ENCODE measurements at regions not wholly inside any gene's neighbourhood (a gene's known extent, or its start where the extent isn't known, plus 50 kb on each side); places are given as distances from the start of the nearest gene placed in this dataset.
"Not testable (repeated sequence)": the region's sequence is repeated elsewhere in the genome, so short reads cannot be mapped to it uniquely, and the experiment has no call there.

DNA sequence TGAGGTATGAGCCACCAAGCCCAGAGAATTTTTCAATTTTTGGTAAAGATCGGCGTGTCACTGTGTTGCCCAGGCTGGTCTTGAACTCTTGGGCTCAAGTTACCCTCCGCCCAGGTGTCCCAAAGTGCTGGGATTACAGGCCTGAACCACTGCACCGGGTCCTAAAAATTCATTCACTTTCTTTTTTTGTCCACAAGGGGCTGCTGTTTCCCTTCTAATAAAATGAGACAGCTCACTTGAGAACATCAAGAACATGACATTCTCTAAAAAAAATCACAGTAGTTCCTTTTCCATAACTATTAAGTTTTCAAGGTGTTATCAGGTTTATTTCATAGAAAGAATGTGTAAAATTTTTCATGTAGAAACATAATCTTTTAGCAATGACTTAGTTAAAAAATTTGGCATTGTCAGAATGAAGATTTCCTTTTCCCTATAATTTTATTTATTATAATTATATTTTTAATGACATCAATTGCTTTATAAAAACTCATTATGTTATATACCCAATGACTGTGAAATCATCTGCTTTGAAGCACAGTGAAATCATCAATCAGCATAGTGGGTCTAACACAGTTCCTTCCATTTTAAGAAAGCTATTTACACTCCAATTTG lies 1723.8 kb upstream of the DEFB115 start:
- DNase-seq (ENCODE audit: low read depth in 3 of 3) = not testable (repeated sequence)

DNA sequence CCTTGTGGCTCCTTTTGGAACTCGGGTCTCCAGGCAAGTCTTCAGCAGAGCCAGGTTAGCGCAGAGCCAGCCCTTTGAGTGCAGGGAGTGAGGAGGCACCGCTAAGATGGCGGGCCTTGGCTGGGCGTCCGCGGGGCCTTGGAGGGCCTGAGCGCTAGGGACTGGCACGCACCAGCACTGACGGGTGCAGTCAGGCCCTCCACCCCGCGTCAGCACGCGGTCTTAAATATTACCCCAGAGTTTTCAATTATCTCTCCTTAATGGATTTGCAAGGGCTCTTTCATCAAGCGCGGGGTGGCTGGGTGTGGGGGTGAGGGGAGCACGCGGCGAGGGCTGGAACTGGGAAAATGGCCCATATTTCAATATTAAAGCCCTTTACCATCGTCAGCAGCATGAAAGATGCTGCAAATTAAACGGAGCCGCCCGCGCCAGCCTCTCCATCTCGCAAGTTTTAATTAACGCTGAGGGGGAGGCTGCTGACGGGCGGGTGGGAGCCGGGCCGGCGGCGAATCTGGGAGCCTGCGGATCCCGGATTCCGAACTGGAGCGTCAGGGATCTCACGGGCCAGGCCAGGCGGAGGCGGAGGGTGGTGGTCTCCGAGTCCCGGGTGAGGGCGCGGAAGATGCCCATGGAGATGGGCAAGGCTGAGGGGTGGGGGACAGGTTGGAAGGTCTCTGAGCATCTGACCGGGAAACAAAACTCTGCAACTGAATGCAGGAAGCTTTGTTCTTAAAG lies 1690.4 kb upstream of the DEFB115 start:
- DNase-seq (ENCODE audit: low read depth in 3 of 3) = not testable (repeated sequence)

DNA sequence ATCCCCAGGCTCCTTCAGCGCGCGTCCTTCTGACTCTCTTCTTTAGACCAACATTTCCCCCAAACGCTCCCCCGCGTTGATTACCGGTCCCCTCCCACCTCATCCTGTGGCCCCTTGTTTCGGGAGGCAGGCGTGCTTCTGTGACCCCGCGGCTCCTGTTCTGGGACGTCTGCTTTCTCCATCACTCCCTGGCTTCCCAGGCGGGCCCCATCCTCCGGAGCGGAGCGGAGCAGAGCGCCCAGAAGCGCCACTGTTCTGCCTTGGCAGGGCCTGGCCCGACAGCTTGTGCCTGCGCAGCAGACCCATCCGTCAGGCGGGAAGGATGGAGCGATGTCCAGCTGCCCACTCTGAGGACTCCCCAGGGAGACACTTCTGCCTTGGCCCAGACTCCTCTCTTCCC lies 1689.8 kb upstream of the DEFB115 start:
- not testable (repeated sequence) for DNase-seq (ENCODE audit: low read depth in 3 of 3)

DNA sequence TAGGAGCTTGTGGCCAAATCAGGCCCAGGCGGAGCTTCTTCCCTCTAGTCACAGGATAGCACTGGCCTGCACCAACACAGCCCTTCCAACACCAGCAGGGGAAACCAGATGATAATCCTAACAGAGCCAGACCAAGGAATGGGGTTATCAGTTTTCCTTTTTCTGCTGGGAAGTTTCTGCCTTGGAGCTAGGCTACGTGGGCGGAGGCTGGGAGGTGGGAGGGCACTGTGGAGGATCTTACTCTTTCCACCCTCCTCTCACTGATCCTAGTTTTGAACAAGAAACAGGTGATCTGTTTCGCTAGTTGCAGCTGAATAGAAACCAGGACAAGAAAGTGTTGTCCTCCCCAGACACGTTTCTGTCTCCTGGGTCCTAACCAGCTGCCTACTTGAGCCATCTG lies 1687.3 kb upstream of the DEFB115 start:
- DNase-seq (ENCODE audit: low read depth in 3 of 3) = not testable (repeated sequence)

DNA sequence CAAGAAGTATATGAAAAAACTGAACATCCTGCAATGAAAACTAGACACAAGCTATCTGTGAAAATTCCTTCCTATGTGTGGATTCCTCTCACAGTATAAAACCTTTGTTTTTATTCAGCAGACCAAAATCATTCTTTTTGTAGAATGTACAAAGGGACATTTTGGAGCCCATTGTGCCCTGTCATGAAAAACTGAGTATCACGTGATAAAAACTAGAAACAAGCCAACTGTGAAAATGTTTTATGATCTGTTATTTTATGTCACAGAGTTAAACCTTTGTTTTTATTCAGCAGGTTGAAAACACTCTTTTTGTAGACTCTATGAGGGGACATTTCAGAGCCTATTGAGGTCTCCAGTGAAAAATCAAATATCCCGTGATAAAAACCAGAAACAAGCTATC lies 1667.9 kb upstream of the DEFB115 start:
- DNase-seq (ENCODE audit: low read depth in 3 of 3) = not testable (repeated sequence)

DNA sequence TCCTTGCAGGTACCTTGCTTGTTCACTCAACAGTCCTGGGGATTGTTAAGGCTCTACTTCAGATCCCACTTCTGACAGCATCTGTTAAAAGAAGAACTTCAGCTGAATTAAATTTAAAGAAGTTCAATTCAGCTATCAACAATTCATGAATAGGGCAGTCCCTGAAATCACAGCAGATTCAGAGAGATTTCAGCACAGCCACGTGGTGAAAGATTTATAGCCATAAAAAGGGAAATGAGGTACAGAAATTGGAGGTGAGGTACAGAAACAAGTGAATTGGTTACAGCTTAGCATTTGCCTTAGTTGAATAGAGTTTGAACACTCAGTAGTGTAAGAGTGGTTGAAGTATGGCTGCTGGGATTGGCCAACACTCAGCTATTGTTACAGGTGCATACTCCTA lies 1653.3 kb upstream of the DEFB115 start:
- DNase-seq (ENCODE audit: low read depth in 3 of 3) = not testable (repeated sequence)

DNA sequence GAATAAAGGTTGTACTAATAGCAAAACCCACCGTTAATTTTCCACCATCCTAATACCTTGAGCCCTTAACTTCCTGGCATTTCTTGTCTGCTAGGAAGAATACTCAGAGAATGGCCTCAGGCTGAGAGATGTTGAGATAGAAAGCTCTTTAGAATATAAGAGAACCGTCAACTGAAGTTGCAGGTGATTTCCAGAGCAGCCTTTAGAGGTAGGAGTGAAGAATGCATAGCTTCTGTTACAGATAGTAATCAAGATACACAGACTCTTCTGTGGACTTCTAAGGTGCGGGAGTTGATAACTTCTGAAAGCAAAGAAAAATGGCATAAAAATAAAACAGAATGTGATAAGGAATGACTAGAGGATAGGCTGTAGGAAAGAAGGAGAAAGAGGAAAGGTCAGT lies 1651.3 kb upstream of the DEFB115 start:
- DNase-seq (ENCODE audit: low read depth in 3 of 3) = not testable (repeated sequence)

DNA sequence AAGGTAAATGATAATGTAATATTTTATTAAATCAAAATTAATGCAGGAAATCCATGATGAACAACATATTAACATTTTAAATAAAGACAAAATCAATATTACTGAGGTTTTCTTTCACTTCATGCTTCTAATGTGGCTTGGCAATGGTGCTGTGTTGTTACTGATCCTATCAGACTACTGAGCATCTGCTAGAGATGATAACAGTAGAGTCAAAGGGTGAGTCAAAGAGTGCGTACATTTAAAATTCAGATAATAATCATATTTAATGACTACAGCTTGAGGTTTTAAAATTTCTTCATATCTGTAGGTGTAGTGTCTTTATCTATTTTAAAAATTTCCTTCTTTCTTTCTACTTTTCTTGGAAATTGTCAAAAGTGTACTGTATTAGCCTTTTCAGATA lies 1628.1 kb upstream of the DEFB115 start:
- not testable (repeated sequence) for DNase-seq (ENCODE audit: low read depth in 3 of 3)

Measured in stimulated activated CD4-positive, alpha-beta T cell treated with anti-CD3 and anti-CD28 coated beads, TNF-alpha, amount 100 ng/mL, for 48 hours (primary cell).